HEK293T (cell line): ENCODE measurements at regions not wholly inside any gene's neighbourhood (a gene's known extent, or its start where the extent isn't known, plus 50 kb on each side); places are given as distances from the start of the nearest gene placed in this dataset.

Experiments used
- CTCF ChIA-PET: fragments of 350-600 bp; formaldehyde crosslinking; extraction: SDS; loops from one replicate; lab custom pipeline; 2021; ENCODE audit warnings: antibody characterized with exemption, inconsistent platforms; lab: Yijun Ruan, JAX
- POLR2A ChIA-PET: fragments of 350-600 bp; formaldehyde crosslinking; extraction: SDS; loops from one replicate; lab custom pipeline; 2020; ENCODE audit warnings: antibody characterized with exemption, inconsistent platforms; lab: Yijun Ruan, JAX
- DNase-seq: peaks from one replicate; pipeline ENCODE4 v3.0.0; 2012; ENCODE audit warnings: mixed read lengths; ENCODE audit errors: extremely low spot score
- ARNT ChIP-seq: fragments of 450-650 bp; IDR thresholded peaks from 2 replicates; pipeline ENCODE4 v1.6.1; 2017; ENCODE audit warnings: mild to moderate bottlenecking
- BHLHE40 ChIP-seq: fragments of 450-650 bp; IDR thresholded peaks from 2 replicates; pipeline ENCODE4 v1.6.1; 2016; ENCODE audit warnings: mild to moderate bottlenecking, moderate library complexity, borderline replicate concordance
- CTBP1 ChIP-seq: fragments of 450-650 bp; IDR thresholded peaks from 2 replicates; pipeline ENCODE4 v1.6.1; 2016; ENCODE audit warnings: borderline replicate concordance
- ELF4 ChIP-seq: fragments of 450-650 bp; IDR thresholded peaks from 2 replicates; pipeline ENCODE4 v1.6.1; 2017; ENCODE audit warnings: antibody characterized with exemption
- FOXA1 ChIP-seq: fragments of 450-650 bp; IDR thresholded peaks from 2 replicates; pipeline ENCODE4 v1.6.1; 2016; ENCODE audit warnings: mild to moderate bottlenecking
- FOXK2 ChIP-seq: fragments of 450-650 bp; IDR thresholded peaks from 2 replicates; pipeline ENCODE4 v1.6.1; 2016; ENCODE audit warnings: mild to moderate bottlenecking
- FOXM1 ChIP-seq: fragments of 450-650 bp; IDR thresholded peaks from 2 replicates; pipeline ENCODE4 v1.6.1; 2017; ENCODE audit warnings: mild to moderate bottlenecking, borderline replicate concordance
- HDGF ChIP-seq: fragments of 450-650 bp; IDR thresholded peaks from 2 replicates; pipeline ENCODE4 v1.6.1; 2017; ENCODE audit warnings: antibody characterized with exemption, borderline replicate concordance
- L3MBTL2 ChIP-seq: fragments of 450-650 bp; conservative IDR thresholded peaks from 2 replicates; pipeline ENCODE4 v1.6.1; 2016; ENCODE audit warnings: mild to moderate bottlenecking
- LEF1 ChIP-seq: fragments of 450-650 bp; IDR thresholded peaks from 2 replicates; pipeline ENCODE4 v1.6.1; 2017; ENCODE audit warnings: mild to moderate bottlenecking, borderline replicate concordance
- NFRKB ChIP-seq: fragments of 450-650 bp; IDR thresholded peaks from 2 replicates; pipeline ENCODE4 v1.6.1; 2016; ENCODE audit warnings: mild to moderate bottlenecking, moderate library complexity
- PKNOX1 ChIP-seq: fragments of 450-650 bp; IDR thresholded peaks from 2 replicates; pipeline ENCODE4 v1.6.1; 2016
- SP1 ChIP-seq: fragments of 450-650 bp; IDR thresholded peaks from 2 replicates; pipeline ENCODE4 v1.6.1; 2017
- SUZ12 ChIP-seq: fragments of 450-650 bp; IDR thresholded peaks from 2 replicates; pipeline ENCODE4 v1.6.1; 2016; ENCODE audit warnings: mild to moderate bottlenecking
- TARDBP ChIP-seq: fragments of 450-650 bp; IDR thresholded peaks from 2 replicates; pipeline ENCODE4 v1.6.1; 2016
- ZNF384 ChIP-seq: fragments of 450-650 bp; IDR thresholded peaks from 2 replicates; pipeline ENCODE4 v1.6.1; 2016

GRCh38 chr12:16096273-16096849 lies 181.1 kb downstream of the SLC15A5 start:
- ChIA-PET CTCF (interaction anchor here (0.6 kb wide), 1 partner anchor 45 kb away, joined by 3 read pairs; no protein-coding TSS in a partner anchor), POLR2A (no interaction called here)
- TF ChIP-seq SUZ12 (no peak), ZNF384 (no peak), CTBP1 (no peak), PKNOX1 (no peak), FOXA1 (no peak), L3MBTL2 (no peak), LEF1 (no peak), FOXM1 (no peak), TARDBP (no peak), SP1 (no peak), BHLHE40 (no peak)
- no peak for DNase-seq

GRCh38 chr12:16095531-16096110 lies 181.9 kb downstream of the SLC15A5 start:
- POLR2A ChIA-PET = no interaction called here
- TF ChIP-seq BHLHE40 = no peak
- no peak for TF ChIP-seq CTBP1
- TF ChIP-seq ELF4 = no peak
- no peak for TF ChIP-seq SUZ12
- TF ChIP-seq FOXA1 = no peak
- no peak for TF ChIP-seq L3MBTL2
- TF ChIP-seq SP1 = no peak
- TF ChIP-seq TARDBP = no peak
- TF ChIP-seq FOXM1 = no peak
- no peak for TF ChIP-seq HDGF
- no peak for TF ChIP-seq ARNT
- no peak for TF ChIP-seq ZNF384
- TF ChIP-seq FOXK2 = no peak
- TF ChIP-seq LEF1 = no peak
- CTCF ChIA-PET = interaction anchor here (0.6 kb wide), 1 partner anchor 46 kb away, joined by 3 read pairs; no protein-coding TSS in a partner anchor
- no peak for DNase-seq

- no peak for DNase-seq
- TF ChIP-seq ARNT (no peak), FOXA1 (no peak), BHLHE40 (no peak), FOXK2 (no peak), TARDBP (no peak), HDGF (no peak), CTBP1 (no peak), SP1 (no peak), SUZ12 (no peak), NFRKB (no peak), L3MBTL2 (no peak), ELF4 (no peak), LEF1 (no peak), ZNF384 (no peak)
- POLR2A ChIA-PET = no interaction called here
- CTCF ChIA-PET = no interaction called here
Measured at GRCh38 chr12:16094437-16094836, 183.0 kb downstream of the SLC15A5 start.

DNA sequence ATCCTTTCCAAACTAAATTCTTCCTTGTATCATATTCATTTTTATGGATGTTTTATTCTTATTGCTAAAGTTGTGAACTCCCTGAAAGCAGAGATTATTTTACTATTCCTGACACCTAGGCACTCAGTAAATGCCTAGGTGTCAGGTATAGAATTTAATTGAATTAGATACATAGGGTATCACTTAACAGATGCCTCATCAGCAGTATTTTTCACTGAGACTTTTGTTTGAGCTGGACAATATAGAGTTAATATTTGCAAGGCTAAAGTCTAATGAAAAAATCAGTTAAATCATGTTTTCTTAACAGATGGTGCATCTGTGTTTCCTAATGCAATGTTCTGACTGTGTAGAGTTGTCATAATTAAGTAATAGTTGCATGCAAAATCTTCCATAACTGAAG lies 182.7 kb downstream of the DERA start:
- ChIA-PET POLR2A (no interaction called here), CTCF (no interaction called here)
- DNase-seq = no peak
- no peak for TF ChIP-seq ZNF384
- no peak for TF ChIP-seq ELF4
- no peak for TF ChIP-seq FOXA1
- TF ChIP-seq SP1 = no peak
- TF ChIP-seq L3MBTL2 = no peak
- TF ChIP-seq SUZ12 = no peak
- no peak for TF ChIP-seq BHLHE40
- no peak for TF ChIP-seq CTBP1
- no peak for TF ChIP-seq FOXM1
- TF ChIP-seq TARDBP = no peak
- TF ChIP-seq FOXK2 = no peak
- no peak for TF ChIP-seq HDGF
- TF ChIP-seq PKNOX1 = no peak
- TF ChIP-seq NFRKB = no peak
- no peak for TF ChIP-seq LEF1
- TF ChIP-seq ARNT = no peak

DNA sequence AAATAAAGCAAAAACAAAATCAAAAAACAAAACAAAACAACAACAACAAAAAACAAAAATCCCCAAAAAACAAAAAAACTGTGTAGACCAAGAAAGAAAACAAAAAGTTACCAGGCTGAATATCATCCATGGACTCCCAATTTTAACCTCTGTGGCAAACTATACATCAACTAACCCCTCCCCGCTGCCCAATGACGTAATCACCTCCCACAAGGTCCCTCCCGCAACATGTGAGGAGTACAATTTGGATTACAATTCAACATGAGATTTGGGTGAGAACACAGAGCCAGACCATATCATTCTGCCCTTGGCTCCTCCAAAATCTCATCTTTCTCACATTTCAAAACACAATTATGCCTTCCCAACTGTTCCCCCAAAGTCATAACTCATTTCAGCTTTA lies 179.8 kb downstream of the DERA start:
- DNase-seq = no peak
- ChIA-PET POLR2A (no interaction called here), CTCF (no interaction called here)
- no peak for TF ChIP-seq ARNT
- no peak for TF ChIP-seq NFRKB
- no peak for TF ChIP-seq FOXK2
- TF ChIP-seq L3MBTL2 = no peak
- no peak for TF ChIP-seq ZNF384
- no peak for TF ChIP-seq SP1
- no peak for TF ChIP-seq HDGF
- no peak for TF ChIP-seq ELF4
- no peak for TF ChIP-seq LEF1
- TF ChIP-seq SUZ12 = no peak
- TF ChIP-seq TARDBP = no peak

DNA sequence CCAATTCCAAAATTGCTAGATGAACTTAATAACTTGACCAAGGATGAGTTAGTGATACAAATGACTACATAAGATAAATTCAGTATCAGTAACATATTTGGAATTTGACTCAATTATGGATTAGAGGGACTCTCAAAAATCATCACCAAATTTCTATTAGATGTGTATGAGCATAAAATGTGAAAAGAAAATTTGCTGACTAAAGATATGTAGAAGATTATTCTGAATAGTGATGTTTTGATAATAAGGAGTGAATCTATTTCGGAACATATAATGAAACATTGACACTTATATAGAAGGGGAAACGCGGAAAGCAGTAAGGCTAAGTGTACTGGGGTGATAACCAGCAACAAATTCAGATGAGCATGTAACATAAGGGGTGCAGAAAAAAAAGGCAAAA lies 177.3 kb downstream of the DERA start:
- no peak for TF ChIP-seq BHLHE40
- no peak for TF ChIP-seq ZNF384
- no peak for TF ChIP-seq LEF1
- POLR2A ChIA-PET = no interaction called here
- DNase-seq = no peak
- CTCF ChIA-PET = no interaction called here
